PC-3 (cell line): ENCODE measurements at regions not wholly inside any gene's neighbourhood (a gene's known extent, or its start where the extent isn't known, plus 50 kb on each side); places are given as distances from the start of the nearest gene placed in this dataset.

Experiments used
- EZH2 ChIP-seq: fragments of 300-600 bp; sonication (generic); IDR thresholded peaks from one replicate; pipeline ENCODE4 v1.6.1; 2017; ENCODE audit warnings: antibody characterized with exemption, mild to moderate bottlenecking, low read length; ENCODE audit not compliant: unreplicated experiment
- EZH2phosphoT487 ChIP-seq: fragments of 300-600 bp; sonication (generic); IDR thresholded peaks from 2 replicates; pipeline ENCODE4 v1.6.1; 2018; ENCODE audit warnings: mild to moderate bottlenecking, antibody characterized with exemption, low read length, borderline replicate concordance
- TF ChIP-seq, protein P1 (sequence below): fragments of 300-600 bp; sonication (generic); conservative IDR thresholded peaks from 2 replicates; pipeline ENCODE4 v1.5.1; 2017; ENCODE audit warnings: antibody characterized with exemption, low read depth, mild to moderate bottlenecking, low read length

DNA sequence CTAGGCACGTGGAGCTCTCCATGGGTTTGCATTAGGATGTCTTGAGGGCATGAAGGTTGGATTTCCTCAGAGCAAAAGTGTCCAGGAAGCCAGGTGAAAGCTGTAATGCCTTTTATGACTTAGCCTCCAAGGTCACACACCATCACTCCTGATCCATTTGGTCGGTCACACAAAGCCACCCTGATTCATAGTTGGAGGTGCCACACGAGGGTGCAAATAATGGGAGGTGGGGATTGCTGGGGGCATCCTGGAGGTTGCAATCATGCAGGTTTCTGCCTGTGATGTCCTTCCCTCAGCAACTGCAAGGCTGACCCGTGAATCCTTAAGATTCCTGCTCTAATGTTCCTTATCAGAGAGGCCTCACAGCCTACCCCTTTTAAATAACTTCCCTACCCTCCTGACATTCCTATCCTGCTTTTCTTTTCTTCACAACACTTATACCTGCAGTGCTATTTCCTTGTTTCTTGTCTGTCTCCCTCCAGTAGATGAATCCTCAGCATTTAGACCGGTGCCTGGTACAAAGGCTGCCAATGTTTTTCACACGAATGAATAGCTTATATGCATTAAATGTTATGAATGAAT, 97.1 kb downstream of the LIPG start:
- TF ChIP-seq, protein P1, sequence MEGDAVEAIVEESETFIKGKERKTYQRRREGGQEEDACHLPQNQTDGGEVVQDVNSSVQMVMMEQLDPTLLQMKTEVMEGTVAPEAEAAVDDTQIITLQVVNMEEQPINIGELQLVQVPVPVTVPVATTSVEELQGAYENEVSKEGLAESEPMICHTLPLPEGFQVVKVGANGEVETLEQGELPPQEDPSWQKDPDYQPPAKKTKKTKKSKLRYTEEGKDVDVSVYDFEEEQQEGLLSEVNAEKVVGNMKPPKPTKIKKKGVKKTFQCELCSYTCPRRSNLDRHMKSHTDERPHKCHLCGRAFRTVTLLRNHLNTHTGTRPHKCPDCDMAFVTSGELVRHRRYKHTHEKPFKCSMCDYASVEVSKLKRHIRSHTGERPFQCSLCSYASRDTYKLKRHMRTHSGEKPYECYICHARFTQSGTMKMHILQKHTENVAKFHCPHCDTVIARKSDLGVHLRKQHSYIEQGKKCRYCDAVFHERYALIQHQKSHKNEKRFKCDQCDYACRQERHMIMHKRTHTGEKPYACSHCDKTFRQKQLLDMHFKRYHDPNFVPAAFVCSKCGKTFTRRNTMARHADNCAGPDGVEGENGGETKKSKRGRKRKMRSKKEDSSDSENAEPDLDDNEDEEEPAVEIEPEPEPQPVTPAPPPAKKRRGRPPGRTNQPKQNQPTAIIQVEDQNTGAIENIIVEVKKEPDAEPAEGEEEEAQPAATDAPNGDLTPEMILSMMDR = no peak
- no peak for TF ChIP-seq EZH2
- TF ChIP-seq EZH2phosphoT487 = no peak
